HG03039 (cell line): ENCODE measurements at regions not wholly inside any gene's neighbourhood (a gene's known extent, or its start where the extent isn't known, plus 50 kb on each side); places are given as distances from the start of the nearest gene placed in this dataset.
"Not testable (repeated sequence)": the region's sequence is repeated elsewhere in the genome, so short reads cannot be mapped to it uniquely, and the experiment has no call there.

Experiments
- ATAC-seq: cut with Tn5 transposase; IDR thresholded peaks from one replicate; pipeline ENCODE4 v1.9.1; 2021; ENCODE audit warnings: mild to moderate bottlenecking, moderate library complexity; ENCODE audit not compliant: unreplicated experiment

DNA sequence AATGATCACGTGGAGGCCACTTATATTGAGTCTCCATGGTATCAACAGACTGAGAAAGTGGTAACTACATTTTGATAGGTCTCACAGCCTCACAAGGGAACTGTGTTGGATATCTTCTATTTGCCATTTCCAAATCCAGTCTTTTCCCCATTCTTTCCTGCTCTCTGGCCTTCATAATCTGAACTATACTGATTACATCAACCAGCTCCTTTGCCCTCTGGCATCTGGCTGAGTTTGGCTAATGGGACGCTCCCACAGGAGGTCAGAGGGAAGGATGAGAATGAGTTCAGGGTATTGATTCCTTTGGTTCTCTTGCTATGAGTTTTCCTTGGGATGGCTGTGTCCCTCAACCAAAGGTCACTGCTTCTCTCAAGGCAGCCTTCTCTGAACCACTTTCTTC is 152.6 kb downstream of the RTL9 start:
- no peak for ATAC-seq

- ATAC-seq: no peak
Measured at GRCh38 chrX:110512341-110512740, 153.7 kb downstream of the RTL9 start.

- no peak for ATAC-seq
Measured at GRCh38 chrX:110514509-110514908, 155.9 kb downstream of the RTL9 start.

DNA sequence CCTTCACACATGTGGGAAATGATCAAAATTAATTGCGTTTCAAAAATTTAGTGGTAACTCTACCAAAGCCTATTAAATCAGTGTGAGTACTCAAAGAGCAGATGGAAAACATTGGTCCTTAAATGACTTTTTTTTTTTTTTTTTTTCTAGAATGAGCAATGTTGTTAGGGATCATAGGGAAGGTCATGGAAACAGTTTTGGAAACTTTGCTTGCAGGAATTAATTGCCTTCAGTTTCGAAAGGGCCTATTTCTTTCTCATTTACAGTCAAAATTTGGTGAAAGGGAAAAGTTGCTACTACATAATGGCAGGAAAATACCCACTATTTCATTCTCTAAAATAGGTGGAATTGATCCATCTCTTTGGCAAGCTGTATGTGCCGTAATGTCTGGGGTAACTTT is 160.9 kb downstream of the RTL9 start:
- ATAC-seq: no peak

DNA sequence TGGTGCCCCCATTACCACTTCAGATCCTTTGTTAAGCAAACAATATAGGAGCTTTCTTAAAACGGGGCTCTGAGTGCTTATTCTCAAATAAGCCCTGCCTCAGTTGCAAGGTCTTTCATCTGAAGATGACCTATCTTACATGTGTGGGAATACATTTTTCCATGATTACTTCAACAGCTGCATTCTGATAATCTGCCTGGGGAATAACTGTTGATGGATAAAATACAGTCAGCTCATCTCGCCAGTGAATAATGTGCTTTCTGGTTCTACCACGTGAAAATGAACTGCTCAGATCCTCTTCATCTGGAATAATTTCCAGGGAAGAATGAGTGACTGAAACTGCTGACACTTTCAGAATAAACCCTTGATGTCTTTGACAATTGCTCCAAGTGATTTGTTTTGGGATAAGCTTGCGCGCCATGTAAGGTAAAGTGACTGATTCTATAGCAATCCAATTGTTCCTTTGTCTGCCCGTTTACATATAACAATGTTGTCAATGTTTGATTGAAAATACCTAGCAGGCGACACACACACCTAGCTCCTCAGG is 161.3 kb downstream of the RTL9 start:
- no peak for ATAC-seq

DNA sequence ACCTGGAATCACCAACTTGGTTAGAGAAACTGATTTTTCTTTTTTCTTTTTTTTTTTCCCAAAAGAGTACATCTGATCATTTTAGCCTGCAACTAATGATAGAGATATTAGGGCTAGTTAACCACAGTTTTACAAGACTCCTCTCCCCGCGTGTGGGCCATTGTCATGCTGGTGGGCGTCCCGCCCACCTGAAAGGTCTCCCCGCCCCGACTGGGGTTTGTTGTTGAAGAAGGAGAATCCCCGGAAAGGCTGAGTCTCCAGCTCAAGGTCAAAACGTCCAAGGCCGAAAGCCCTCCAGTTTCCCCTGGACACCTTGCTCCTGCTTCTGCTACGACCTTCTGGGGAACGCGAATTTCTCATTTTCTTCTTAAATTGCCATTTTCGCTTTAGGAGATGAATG is 162.0 kb downstream of the RTL9 start:
- not testable (repeated sequence) for ATAC-seq

GRCh38 chrX:110531873-110532580 is 173.4 kb downstream of the RTL9 start:
- no peak for ATAC-seq

- no peak for ATAC-seq
Measured at GRCh38 chrX:110532581-110532931, 173.9 kb downstream of the RTL9 start.

GRCh38 chrX:110536816-110537215 is 178.2 kb downstream of the RTL9 start:
- ATAC-seq: no peak

- ATAC-seq: no peak
Measured at GRCh38 chrX:110541266-110541665, 182.6 kb downstream of the RTL9 start.

GRCh38 chrX:110550854-110551253 is 192.2 kb downstream of the RTL9 start:
- ATAC-seq: not testable (repeated sequence)

DNA sequence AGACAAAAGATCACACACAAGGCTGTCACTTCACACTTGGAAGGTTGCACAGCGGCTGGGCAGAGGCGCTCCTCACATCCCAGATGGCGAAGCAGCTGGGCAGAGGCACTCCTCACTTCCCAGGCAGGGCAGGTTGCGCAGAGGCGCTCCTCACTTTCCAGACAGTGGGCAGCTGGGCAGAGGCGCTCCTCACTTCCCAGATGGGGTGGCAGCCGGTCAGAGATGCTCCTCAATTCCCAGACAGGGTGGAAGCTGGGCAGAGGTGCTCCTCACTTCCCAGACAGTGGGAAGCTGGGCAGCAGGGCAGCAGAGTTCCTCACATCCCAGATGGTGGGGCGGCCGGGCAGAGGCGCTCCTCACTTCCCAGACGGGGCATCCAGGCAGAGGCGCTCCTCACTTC is 199.2 kb downstream of the RTL9 start:
- no peak for ATAC-seq

GRCh38 chrX:110558406-110558805 is 199.8 kb downstream of the RTL9 start:
- ATAC-seq: no peak

GRCh38 chrX:110561034-110561433 is 202.4 kb downstream of the RTL9 start:
- ATAC-seq: no peak

DNA sequence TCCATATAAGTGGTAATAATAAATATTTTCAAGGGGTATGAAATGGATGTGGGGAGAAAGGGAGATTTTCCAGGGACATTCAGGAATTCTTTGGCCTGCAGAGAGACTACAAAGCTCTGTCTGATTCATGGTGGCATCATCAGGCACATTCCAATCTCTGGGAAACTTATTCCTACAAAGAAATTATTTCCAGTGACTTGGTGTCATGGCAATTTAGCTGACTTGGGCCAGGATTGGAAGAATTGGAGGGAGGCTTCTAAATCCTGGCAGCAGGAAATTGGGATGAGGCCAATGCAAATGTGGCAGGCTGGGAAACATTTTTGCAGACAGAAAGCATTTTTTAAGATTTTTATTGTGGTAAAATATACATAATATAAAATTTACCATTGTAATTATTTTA is 204.6 kb downstream of the RTL9 start:
- no peak for ATAC-seq

GRCh38 chrX:110568441-110568840 is 209.8 kb downstream of the RTL9 start:
- ATAC-seq: no peak

DNA sequence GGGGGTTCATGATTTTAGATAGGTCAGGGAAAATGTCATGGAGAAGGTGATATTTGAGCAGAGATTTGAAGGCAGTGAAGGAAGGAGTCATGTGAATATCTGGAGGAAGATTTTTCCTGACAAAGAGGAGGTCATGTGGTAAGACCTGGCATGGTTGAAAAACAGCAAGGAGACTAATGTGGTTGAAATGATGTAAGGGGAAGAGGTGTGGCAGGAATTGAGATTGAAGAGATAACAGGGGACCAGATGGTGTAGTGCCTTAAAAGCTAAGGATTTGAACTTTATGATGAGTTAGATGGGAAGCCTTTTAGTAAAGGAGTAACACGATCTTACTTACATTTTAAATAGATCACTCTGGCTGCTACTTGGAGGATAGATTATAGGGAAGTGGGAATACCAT is 210.9 kb downstream of the RTL9 start:
- no peak for ATAC-seq

- no peak for ATAC-seq
Measured at GRCh38 chrX:110578270-110578669, 217.3 kb downstream of the CHRDL1 start.

GRCh38 chrX:110584083-110584482 is 211.5 kb downstream of the CHRDL1 start:
- no peak for ATAC-seq

DNA sequence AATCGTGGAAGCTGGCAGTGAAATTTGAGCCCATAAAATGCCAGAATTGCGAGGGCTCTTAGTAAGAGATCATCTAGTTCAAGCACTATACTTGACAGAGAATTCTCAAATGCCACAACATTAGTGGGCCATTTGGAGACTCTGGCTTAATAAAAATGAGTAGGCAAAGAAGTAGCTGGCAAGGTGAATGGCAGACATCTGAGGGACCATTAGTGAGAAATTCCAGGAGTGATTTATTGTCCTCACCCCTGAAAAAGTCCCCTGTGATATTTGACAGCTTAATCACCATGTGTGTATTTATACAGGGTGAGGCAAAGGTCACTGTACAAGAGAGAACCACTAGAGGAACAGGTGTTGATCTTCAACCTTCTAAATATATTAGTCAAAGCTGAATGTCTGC is 207.5 kb downstream of the CHRDL1 start:
- ATAC-seq: no peak

DNA sequence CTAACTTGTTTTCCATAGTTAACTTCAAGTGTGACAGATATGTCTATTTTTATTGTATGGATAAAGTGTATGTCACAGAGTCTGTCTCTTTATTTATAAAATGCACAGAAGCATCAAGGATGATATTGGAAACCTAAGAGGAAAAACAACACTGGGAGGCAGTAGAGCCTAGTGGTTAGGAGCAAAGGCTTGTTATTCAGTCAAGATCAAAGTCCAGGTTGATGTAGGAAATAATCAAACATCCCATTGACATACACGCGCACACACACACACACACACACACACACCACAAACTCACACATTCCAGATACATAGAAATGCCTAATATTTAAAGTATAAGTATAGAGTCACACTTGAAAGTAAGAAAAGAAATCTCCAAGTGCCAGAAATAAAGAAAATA is 206.8 kb downstream of the CHRDL1 start:
- ATAC-seq: no peak

DNA sequence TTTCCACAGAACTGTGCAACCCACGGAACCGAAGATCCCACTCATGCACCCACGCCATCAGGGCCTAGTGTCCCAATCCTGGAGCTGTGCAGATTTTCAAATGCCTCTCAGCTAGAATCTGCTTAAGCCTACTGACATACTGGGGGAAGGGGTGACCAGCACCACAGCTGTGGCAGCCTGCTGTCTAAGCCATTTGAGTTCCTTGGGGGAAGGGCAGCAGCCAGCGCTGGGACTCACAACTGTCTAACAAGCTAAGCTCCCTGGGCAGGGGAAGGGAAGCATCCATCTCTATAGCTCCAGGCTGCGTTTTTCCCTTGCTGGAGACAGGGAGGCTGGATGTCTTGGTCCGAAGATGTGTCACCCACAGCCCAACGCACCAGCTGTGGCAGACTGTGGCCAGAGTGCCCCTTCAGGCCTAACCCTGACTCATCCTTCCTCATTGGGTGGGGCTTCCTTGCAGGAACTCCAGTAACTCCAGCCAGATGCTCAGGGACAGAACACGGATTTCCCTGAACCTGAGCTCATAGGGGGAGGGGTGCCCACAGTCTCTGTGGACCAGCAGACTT is 194.8 kb downstream of the CHRDL1 start:
- no peak for ATAC-seq

GRCh38 chrX:110614596-110614995 is 181.0 kb downstream of the CHRDL1 start:
- ATAC-seq: no peak
